T-helper 22 cell (primary cell): ENCODE measurements at regions not wholly inside any gene's neighbourhood (a gene's known extent, or its start where the extent isn't known, plus 50 kb on each side); places are given as distances from the start of the nearest gene placed in this dataset.

Experiments used
- DNase-seq: peaks from one replicate; pipeline ENCODE4 v3.0.0-alpha.2; 2020; ENCODE audit warnings: low read depth

GRCh38 chr6:129911732-129912131 is 50.6 kb upstream of the TMEM244 start:
- no peak for DNase-seq
